GM23248 (cell line): ENCODE measurements at regions not wholly inside any gene's neighbourhood (a gene's known extent, or its start where the extent isn't known, plus 50 kb on each side); places are given as distances from the start of the nearest gene placed in this dataset.

ENCODE experiments used
- EZH2 ChIP-seq: fragments of 200-600 bp; sonication (generic); IDR thresholded peaks from 2 replicates; pipeline ENCODE4 v1.6.1; 2018; ENCODE audit warnings: antibody characterized with exemption, mild to moderate bottlenecking; ENCODE audit not compliant: insufficient read depth, poor library complexity, severe bottlenecking
- EZH2phosphoT487 ChIP-seq: fragments of 200-600 bp; sonication (generic); IDR thresholded peaks from 2 replicates; pipeline ENCODE4 v1.6.1; 2018; ENCODE audit warnings: antibody characterized with exemption, moderate library complexity, mild to moderate bottlenecking, low read depth; ENCODE audit not compliant: insufficient read depth

- TF ChIP-seq EZH2 = no peak
- TF ChIP-seq EZH2phosphoT487 = no peak
Observed at GRCh38 chr3:159273070-159273469, 471.2 kb downstream of the MFSD1 start.
